Left colon (tissue), 2 donors: ENCODE measurements at regions not wholly inside any gene's neighbourhood (a gene's known extent, or its start where the extent isn't known, plus 50 kb on each side); places are given as distances from the start of the nearest gene placed in this dataset.
"Not testable (repeated sequence)": the region's sequence is repeated elsewhere in the genome, so short reads cannot be mapped to it uniquely, and the experiment has no call there.

Source experiments
- ATAC-seq: fragments of 200-7000 bp; cut with Tn5 transposase; one replicate; pipeline ENCODE4 v1.9.1; 2020; ENCODE audit warnings: mild to moderate bottlenecking, moderate library complexity
- DNase-seq, 2 donors: peaks; one replicate each; pipeline ENCODE4 v3.0.0-alpha.2; 2020
- intact Hi-C, 2 donors: fragments of 100-400 bp; cut with DNase I in 1 of 2; cut with micrococcal nuclease in 1 of 2; formaldehyde crosslinking; loops; one replicate each; pipeline versions ENCODE4 v1.11.2 to v1.14.0; 2022; cut with DNase I, micrococcal nuclease
- donor health status: DM: no; HTN: no; CAD: no.
- donor health status: DM: yes; HTN: yes; CAD: no.

- intact Hi-C loops, DNase-seq, ATAC-seq: not testable (repeated sequence)
Measured at GRCh38 chr2:131633827-131634695, 106.4 kb downstream of the CCDC74A start.

- DNase-seq (no peak), ATAC-seq (no peak)
- intact Hi-C loops, result no loop called here
Measured at GRCh38 chr2:131635611-131636010, 107.9 kb downstream of the CCDC74A start.

DNA sequence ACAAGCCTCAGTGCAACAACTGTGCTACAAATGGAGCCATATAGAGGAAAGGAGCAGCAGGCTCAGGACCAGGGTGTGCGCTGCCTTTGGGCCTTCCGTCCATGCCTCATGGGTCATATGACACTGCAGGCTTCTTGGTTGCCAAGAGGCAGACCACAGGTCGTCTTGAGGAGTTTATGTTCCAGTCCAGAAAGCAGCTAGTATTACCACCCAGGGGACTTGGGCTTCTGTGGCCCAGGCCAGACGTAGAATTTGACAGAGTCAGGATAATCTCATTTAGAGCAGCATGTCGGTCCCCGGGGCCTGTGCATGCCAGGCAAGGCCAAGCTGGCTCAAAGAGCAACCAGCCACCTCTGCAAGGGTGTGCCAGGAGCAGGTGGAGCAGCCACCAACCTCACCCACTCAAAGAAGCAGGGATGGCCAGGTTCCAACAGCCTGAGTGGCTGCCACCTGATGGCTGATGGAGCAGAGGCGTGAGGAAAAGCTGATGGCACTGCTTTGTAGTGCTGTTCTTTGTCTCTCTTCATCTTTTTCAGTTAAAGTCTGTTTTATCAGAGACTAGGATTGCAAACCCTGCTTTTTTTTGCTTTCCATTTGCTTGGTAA, 109.1 kb downstream of the CCDC74A start:
- DNase-seq, ATAC-seq, intact Hi-C loops: not testable (repeated sequence)

DNA sequence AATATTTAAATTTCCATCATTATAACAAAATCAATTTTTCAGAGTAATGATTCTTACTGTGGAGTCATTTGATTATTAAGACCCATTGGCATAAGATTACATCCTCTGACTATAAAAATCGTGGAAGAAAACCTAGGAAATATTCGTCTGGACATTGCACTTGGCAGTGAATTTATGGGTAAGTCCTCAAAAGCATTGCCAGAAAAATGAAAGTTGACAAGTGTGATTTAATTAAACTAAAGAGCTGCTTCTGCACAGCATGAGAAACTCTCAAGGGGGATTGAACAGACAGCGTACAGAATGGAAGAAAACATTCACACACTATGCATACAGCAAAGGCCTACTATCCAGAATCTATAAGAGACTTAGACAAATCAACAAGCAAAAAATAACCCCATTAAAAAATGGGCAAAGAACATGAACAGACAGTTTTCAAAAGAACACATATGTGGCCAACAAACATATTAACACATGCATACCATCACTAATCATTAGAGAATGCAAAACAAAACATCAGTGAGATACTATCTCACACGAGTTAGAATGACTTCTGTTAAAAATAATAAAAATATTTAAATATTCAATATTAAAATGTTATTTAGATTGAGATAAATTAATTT, 111.4 kb downstream of the CCDC74A start:
- ATAC-seq, DNase-seq, intact Hi-C loops: not testable (repeated sequence)

- intact Hi-C loops, result no loop called here
- no peak for ATAC-seq
- DNase-seq, result no peak
Measured at GRCh38 chr2:131641414-131642206, 113.9 kb downstream of the CCDC74A start.

GRCh38 chr2:131643180-131643579, 115.5 kb downstream of the CCDC74A start:
- DNase-seq, ATAC-seq, intact Hi-C loops: not testable (repeated sequence)

- no peak for DNase-seq
- intact Hi-C loops, result no loop called here
- ATAC-seq, result no peak
Measured at GRCh38 chr2:131645177-131645765, 117.6 kb downstream of the CCDC74A start.

GRCh38 chr2:131646220-131646619, 118.5 kb downstream of the CCDC74A start:
- ATAC-seq, intact Hi-C loops, DNase-seq: not testable (repeated sequence)

DNA sequence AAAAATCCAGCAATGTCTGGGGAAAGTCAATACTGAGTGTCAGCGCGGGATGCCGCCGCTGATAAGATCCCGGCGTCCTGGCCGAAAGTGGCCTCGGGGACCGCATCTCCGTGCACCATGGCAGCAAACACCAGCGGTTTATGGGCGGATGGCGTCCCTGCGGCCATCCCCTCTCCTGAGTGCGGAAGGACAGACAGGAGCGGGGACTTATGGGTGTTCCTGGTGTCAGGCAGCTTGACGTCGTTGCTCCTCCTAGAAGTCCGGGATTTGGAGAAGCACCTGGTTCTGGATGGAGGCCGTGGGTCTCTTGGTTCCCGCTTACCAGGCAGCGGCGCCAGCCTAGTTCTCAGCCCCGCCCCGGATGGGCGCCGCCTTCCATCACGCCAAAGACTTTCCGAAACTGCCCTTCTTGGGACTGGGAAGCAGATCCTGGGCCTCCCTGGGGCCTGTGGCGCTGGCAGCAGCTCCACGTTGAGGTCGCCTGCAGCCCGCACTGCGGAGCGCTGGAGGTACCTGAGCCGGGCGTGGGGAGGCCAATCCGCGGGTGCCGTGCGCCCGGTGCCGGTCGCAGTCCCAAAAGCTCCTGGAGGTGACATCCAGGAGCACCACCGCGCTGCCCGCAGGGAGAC, 119.1 kb downstream of the CCDC74A start:
- ATAC-seq, result no peak
- DNase-seq, result no peak
- intact Hi-C loops, result no loop called here

DNA sequence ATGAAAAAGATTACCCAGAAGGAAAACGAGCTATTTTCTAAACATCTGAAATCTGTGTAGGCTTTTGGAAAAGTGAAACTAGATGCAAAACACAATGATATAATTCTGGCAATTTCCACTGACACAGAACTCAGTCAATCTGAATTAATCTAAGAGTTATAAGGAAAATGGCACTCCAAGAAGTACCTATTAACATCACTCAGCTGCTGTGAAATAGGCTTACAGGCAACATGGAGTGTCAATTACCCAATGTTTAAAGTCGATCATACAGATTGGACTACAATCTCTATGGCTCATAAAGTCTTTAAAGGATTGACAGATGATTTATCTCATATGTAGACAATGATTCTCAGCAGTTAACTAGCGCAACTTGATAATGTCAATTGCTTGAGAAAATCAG, 120.9 kb downstream of the CCDC74A start:
- DNase-seq, ATAC-seq, intact Hi-C loops: not testable (repeated sequence)

- ATAC-seq, DNase-seq, intact Hi-C loops: not testable (repeated sequence)
Measured at GRCh38 chr2:131652246-131652645, 124.6 kb downstream of the CCDC74A start.

DNA sequence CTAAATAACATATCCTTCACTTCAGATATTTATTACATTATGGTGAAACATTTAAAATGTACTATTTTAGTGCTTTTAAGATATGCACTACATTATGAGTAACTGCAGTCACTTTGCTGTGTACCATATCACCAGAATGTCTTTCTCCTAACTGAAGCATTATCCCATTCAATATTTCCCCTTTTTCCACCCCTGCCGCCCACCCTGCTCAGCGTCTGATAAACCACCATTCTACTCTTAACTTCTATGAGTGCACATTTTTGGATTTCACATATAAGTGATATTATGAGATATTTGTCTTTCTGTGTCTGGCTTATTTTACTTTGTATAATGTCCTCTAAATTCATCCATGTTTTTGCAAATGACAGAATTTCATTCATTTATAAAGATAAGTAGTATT, 126.4 kb downstream of the CCDC74A start:
- DNase-seq, intact Hi-C loops, ATAC-seq: not testable (repeated sequence)

DNA sequence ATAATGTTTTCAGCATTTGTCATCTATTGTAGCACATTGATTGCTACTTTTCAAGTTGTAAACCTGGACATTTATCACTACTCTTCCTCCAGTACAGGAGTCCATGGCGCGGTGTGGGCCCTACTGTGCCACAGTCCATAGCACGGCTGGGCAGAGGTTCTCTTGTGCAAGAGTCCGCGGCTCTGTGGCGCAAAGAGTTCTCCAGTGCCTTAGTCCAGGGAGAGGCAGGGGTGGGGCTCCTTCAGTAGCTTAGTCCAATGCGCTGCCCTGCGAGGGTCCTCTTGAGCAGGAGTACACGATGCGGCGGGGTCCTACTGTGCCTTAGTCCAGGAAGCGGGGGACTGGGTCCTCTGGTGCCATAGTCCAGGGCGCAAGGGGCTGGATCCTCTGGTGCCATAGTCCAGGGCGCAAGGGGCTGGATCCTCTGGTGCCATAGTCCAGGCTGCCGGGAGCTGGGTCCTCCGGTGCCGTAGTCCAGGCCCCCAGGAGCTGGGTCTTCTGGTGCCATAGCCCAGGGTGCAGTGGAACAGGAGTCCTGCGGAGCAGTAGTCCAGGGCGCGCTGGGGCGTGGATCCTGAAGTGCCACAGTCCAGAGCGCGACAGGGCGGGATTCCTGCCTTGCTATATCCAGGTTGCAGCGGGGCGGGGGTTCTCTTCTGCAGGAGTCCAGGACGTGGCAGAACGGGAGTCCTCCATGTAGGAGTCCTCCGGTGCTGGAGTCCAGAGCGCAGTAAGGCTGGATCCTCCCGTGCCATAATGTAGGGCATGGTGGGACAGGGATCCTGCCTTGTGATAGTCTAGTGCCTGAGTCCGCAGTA, 129.3 kb downstream of the CCDC74A start:
- no peak for ATAC-seq
- intact Hi-C loops, result no loop called here
- no peak for DNase-seq

DNA sequence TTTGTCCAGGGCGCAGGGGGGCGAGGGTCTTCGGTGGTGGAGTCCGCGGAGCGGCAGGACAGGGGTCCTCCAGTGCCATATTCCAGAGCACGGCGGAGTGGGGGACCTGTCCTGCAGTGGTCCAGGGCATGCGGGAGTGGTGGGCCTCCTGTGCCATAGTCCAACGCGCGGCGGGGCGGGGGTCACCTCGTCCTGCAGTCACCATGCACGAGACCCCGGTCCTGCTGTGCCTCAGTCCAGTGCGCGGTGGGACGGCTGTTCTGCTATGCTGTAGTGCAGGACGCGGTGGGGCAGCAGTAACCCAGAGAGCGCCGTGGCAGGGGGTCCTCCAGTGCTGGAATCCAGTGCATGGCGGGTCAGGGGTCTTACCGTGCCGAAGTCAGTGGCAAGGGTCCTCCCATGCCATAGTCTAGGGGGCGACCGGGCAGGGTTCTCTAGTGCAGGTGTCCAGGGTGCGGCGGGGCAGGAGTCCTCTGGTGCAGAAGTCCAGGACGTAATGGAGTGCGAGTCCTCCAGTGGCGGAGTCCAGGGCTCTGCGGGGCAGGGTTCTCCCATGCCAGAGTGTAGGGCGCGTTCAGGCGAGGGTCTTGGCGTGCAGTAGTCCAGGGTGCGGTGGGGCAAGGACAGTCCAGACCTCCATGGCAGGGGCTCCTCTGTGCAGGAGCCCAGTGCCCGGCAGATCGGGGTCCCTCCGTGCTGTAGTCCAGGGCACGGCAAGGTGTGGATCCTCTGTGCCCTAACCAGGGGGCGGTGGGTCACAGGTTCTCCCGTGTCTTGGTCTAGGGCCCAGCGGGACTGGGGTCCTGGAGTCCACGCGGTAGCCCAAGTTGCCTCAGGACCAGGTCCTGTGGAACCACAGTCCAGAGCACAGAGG, 130.4 kb downstream of the CCDC74A start:
- DNase-seq (no peak), ATAC-seq (no peak)
- intact Hi-C loops, result no loop called here

DNA sequence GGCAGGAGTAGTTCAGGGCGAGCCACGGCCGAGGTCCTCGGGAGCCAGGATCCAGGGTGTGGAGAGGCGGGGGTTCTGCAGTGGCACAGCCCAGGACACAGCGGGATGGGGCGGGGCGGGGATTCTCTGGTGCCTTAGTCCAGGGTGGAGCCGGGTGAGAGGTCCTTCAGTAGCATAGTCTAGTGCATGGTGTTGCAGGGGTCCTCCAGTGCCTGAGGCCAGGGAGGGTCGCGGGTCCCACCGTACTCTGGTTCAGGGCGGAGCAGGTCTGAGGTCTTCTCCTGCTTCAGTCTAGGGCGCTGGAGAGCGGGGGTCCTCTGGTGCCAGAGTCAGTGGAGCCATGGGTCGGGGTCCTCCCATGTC, 131.1 kb downstream of the CCDC74A start:
- intact Hi-C loops, result no loop called here
- no peak for ATAC-seq

DNA sequence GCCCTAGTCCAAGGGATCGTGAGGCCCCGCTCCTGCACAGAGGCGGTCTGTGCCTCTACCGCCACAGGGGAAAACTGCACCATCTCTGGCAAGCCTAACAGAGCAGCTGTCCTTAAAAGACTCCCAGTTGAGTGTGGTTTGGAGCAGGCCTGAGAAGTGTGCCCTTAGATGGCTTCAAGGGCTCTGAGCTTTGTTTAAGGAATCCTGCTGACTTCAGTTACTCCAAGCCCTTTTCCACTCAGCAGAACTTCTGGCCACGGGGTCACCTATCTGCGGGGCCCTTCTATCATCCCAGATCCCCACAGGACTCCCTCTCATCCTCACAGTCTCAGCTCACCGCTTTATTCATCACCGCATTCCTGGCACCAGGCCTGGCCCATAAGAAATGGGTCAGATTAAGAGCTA, 131.5 kb downstream of the CCDC74A start:
- DNase-seq (no peak), ATAC-seq (no peak)
- intact Hi-C loops, result no loop called here

More for the DNA sequence above, 131.1 kb downstream of the CCDC74A start:
- DNase-seq, result no peak
